AG10803 (cell line): ENCODE measurements at regions not wholly inside any gene's neighbourhood (a gene's known extent, or its start where the extent isn't known, plus 50 kb on each side); places are given as distances from the start of the nearest gene placed in this dataset.

Experiments used
- DNase-seq: peaks from one replicate; pipeline ENCODE4 v3.0.0; 2010; ENCODE audit warnings: low read depth
- H3K4me3 ChIP-seq: 2 replicates; pipeline ENCODE4 v1.5.1; 2011; ENCODE audit warnings: mild to moderate bottlenecking, low read length, control low read depth
- CTCF ChIP-seq: conservative IDR thresholded peaks from 2 replicates; pipeline ENCODE4 v1.5.1; 2011; ENCODE audit warnings: mild to moderate bottlenecking, low read length, control low read depth, inconsistent platforms

GRCh38 chr22:44363980-44364750 is 51.4 kb upstream of the SHISAL1 start:
- no peak for DNase-seq
- no peak for TF ChIP-seq CTCF
- H3K4me3 ChIP-seq = no peak overlapping the region; the same call in 1 of the 2 replicates

- peak overlapping the region; percentile 37 for H3K4me3 ChIP-seq
- peak; percentile 98 for DNase-seq
- no peak for TF ChIP-seq CTCF
Observed at GRCh38 chr22:44363013-44363979, 50.5 kb upstream of the SHISAL1 start.

GRCh38 chr22:44362249-44363012 is 49.7 kb upstream of the SHISAL1 start:
- no peak for DNase-seq
- no peak for TF ChIP-seq CTCF
- no peak overlapping the region for H3K4me3 ChIP-seq
